ENCODE measurements at regions not wholly inside any gene's neighbourhood (a gene's known extent, or its start where the extent isn't known, plus 50 kb on each side); places are given as distances from the start of the nearest gene placed in this dataset.
"Not testable (repeated sequence)": the region's sequence is repeated elsewhere in the genome, so short reads cannot be mapped to it uniquely, and the experiment has no call there.

GRCh38 chr4:23956601-23957364, 66.9 kb upstream of the PPARGC1A start:
- no peak for DNase-seq (ENCODE audit: low spot score)

- DNase-seq (ENCODE audit: low spot score): no peak
Measured at GRCh38 chr4:23952258-23952657, 62.4 kb upstream of the PPARGC1A start.

GRCh38 chr4:23947826-23948225, 58.0 kb upstream of the PPARGC1A start:
- DNase-seq (ENCODE audit: low spot score): no peak

- no peak for DNase-seq (ENCODE audit: low spot score)
Measured at GRCh38 chr4:23946299-23946698, 56.5 kb upstream of the PPARGC1A start.

GRCh38 chr4:23945451-23946017, 55.7 kb upstream of the PPARGC1A start:
- no peak for DNase-seq (ENCODE audit: low spot score)

GRCh38 chr4:23944556-23944955, 54.7 kb upstream of the PPARGC1A start:
- not testable (repeated sequence) for DNase-seq (ENCODE audit: low spot score)

- no peak for DNase-seq (ENCODE audit: low spot score)
Measured at GRCh38 chr4:23943478-23943877, 53.6 kb upstream of the PPARGC1A start.

GRCh38 chr4:23942471-23942870, 52.6 kb upstream of the PPARGC1A start:
- no peak for DNase-seq (ENCODE audit: low spot score)
